Uterus (tissue), 2 donors: ENCODE measurements at regions not wholly inside any gene's neighbourhood (a gene's known extent, or its start where the extent isn't known, plus 50 kb on each side); places are given as distances from the start of the nearest gene placed in this dataset.

Experiments used
- CTCF ChIP-seq, 4 experiments: fragments of 200-600 bp in 2 of 4; fragments of 450-650 bp in 2 of 4; sonication (generic) in 2 of 4; IDR thresholded peaks; one replicate each; pipeline ENCODE4 v1.5.1; 2016 to 2019; ENCODE audit warnings: antibody characterized with exemption in 4 of 4, mild to moderate bottlenecking in 2 of 4, moderate library complexity in 1 of 4
- POLR2A ChIP-seq, 2 donors: fragments of 450-650 bp; IDR thresholded peaks; one replicate each; pipeline ENCODE4 v1.6.1; 2016; ENCODE audit warnings: antibody characterized with exemption in 2 of 2, mild to moderate bottlenecking in 1 of 2, moderate library complexity in 1 of 2

- TF ChIP-seq CTCF (IDR thresholded peaks at IDR 0.05) (no peak), POLR2A (IDR thresholded peaks at IDR 0.05) (no peak)
These were observed 413.4 kb downstream of the BCAT1 start for GRCh38 chr12:24535334-24536069.
